WTC11 (cell line): ENCODE measurements at regions not wholly inside any gene's neighbourhood (a gene's known extent, or its start where the extent isn't known, plus 50 kb on each side); places are given as distances from the start of the nearest gene placed in this dataset.

Experiments used
- CREB1 ChIP-seq: sonication (generic); formaldehyde crosslinking; IDR thresholded peaks from 2 replicates; pipeline ENCODE4 v1.8.0; 2023; ENCODE audit warnings: mild to moderate bottlenecking, missing genetic modification reagents
- E2F4 ChIP-seq: sonication (generic); formaldehyde crosslinking; IDR thresholded peaks from 2 replicates; pipeline ENCODE4 v1.8.1; 2022; ENCODE audit warnings: low read depth, mild to moderate bottlenecking, moderate library complexity, missing genetic modification reagents, borderline replicate concordance
- KAT7 ChIP-seq: sonication (generic); formaldehyde crosslinking; IDR thresholded peaks from 2 replicates; pipeline ENCODE4 v1.8.1; 2023; ENCODE audit warnings: missing genetic modification reagents, mild to moderate bottlenecking, borderline replicate concordance
- TEAD1 ChIP-seq: sonication (generic); formaldehyde crosslinking; IDR thresholded peaks from 2 replicates; pipeline ENCODE4 v1.8.0; 2022; ENCODE audit warnings: mild to moderate bottlenecking, missing genetic modification reagents
- TF ChIP-seq, protein P1 (sequence below): sonication (generic); formaldehyde crosslinking; IDR thresholded peaks from 2 replicates; pipeline ENCODE4 v1.8.0; 2022; ENCODE audit warnings: mild to moderate bottlenecking, missing genetic modification reagents
- TF ChIP-seq, protein P2 (sequence below): sonication (generic); formaldehyde crosslinking; IDR thresholded peaks from 2 replicates; pipeline ENCODE4 v1.8.1; 2022; ENCODE audit warnings: missing genetic modification reagents, borderline replicate concordance
- TF ChIP-seq, protein P3 (sequence below): fragments of 200-600 bp; IDR thresholded peaks from 2 replicates; pipeline ENCODE4 v1.8.0; 2022; ENCODE audit warnings: antibody characterized with exemption

DNA sequence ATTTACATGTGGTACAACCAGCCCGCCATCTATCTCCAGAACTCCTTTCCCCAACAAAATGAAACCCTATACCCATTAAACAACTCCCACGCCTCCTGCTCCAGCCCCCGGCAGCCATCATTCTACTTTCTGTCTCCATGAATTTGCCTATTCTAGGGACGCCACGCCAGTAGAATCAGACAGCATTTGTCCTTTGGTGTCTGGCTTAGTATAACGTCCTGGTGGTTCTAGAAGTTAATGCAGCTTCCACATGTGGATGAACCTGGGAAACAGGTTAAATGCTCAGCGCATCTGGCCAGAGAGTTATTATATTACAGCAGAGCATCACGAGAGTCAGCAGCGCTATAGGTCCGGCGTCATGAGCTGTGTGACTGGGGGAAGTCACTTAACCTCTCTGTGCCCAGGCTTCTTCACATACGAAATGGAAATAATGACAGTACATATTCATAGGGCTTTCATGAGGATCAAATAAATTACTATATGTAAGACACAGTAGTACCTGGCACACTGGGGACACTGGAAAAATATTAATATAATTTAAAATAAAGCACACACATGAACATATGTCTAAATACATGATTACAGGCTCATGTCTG, 178.7 kb upstream of the TAB2 start:
- TF ChIP-seq, protein P1, sequence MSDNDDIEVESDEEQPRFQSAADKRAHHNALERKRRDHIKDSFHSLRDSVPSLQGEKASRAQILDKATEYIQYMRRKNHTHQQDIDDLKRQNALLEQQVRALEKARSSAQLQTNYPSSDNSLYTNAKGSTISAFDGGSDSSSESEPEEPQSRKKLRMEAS (CRISPR knock-in tag): no peak
- TF ChIP-seq E2F4 (CRISPR knock-in tag) (no peak), KAT7 (no peak), TEAD1 (CRISPR knock-in tag) (no peak), CREB1 (no peak)
- TF ChIP-seq, protein P2, sequence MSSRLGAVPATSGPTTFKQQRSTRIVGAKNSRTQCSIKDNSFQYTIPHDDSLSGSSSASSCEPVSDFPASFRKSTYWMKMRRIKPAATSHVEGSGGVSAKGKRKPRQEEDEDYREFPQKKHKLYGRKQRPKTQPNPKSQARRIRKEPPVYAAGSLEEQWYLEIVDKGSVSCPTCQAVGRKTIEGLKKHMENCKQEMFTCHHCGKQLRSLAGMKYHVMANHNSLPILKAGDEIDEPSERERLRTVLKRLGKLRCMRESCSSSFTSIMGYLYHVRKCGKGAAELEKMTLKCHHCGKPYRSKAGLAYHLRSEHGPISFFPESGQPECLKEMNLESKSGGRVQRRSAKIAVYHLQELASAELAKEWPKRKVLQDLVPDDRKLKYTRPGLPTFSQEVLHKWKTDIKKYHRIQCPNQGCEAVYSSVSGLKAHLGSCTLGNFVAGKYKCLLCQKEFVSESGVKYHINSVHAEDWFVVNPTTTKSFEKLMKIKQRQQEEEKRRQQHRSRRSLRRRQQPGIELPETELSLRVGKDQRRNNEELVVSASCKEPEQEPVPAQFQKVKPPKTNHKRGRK (CRISPR knock-in tag): no peak
- TF ChIP-seq, protein P3, sequence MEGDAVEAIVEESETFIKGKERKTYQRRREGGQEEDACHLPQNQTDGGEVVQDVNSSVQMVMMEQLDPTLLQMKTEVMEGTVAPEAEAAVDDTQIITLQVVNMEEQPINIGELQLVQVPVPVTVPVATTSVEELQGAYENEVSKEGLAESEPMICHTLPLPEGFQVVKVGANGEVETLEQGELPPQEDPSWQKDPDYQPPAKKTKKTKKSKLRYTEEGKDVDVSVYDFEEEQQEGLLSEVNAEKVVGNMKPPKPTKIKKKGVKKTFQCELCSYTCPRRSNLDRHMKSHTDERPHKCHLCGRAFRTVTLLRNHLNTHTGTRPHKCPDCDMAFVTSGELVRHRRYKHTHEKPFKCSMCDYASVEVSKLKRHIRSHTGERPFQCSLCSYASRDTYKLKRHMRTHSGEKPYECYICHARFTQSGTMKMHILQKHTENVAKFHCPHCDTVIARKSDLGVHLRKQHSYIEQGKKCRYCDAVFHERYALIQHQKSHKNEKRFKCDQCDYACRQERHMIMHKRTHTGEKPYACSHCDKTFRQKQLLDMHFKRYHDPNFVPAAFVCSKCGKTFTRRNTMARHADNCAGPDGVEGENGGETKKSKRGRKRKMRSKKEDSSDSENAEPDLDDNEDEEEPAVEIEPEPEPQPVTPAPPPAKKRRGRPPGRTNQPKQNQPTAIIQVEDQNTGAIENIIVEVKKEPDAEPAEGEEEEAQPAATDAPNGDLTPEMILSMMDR: no peak
